Hypothalamus (tissue), 51 donors: ENCODE measurements at regions not wholly inside any gene's neighbourhood (a gene's known extent, or its start where the extent isn't known, plus 50 kb on each side); places are given as distances from the start of the nearest gene placed in this dataset.

ENCODE experiments used
- DNase-seq, 51 donors: peaks; one replicate each; lab custom pipeline; 2025; lab: John Stamatoyannopoulos, UW

GRCh38 chrY:8655017-8655416 lies 682.2 kb upstream of the TSPY4 start:
- DNase-seq: no peak

DNA sequence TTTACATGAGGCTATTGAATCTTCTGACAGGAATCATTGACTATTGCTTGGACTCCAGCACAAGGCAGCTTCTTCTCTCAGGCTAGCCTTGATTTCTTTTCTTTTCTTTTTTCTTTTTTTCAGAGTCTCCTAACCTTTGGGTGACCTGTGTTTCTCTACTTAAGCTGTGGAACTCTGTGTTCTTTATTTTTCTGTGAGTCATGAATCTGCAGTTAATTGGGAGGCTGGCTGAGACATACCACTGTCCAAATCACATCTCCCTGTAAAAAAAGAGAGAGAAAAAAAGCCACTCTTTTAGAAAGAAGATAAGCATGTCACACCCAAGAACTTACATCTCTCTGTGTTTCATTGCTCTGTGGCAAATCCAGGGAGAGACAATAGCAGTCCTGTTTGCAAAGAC lies 681.2 kb upstream of the TSPY4 start:
- DNase-seq: peak in 1 of 51 donors; percentile 1

GRCh38 chrY:8656515-8656914 lies 680.7 kb upstream of the TSPY4 start:
- DNase-seq: no peak

DNA sequence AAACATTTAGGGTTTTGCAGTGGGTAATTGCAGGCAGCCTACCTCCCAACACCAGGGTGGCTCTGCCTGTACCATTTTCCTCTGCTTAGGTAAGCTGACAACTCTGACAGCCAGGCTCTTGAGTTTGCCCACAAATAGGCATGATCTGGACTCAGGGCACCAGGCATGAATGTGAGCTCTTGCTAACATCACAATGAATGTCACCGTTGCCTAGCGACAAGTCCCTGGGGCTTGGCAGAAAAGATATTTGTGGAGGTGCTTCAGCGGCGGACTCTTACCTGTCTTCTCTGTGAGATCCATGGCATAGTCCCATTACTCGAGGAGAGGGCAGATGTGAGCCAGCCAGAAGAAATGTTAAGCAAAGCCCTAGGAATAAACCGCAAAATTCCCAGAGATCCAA lies 677.5 kb upstream of the TSPY4 start:
- DNase-seq: peak in 3 of 51 donors; percentile 0

- DNase-seq: peak in 13 of 51 donors; percentile 0 to 14 (median 0)
Observed at GRCh38 chrY:8673896-8674295, 663.4 kb upstream of the TSPY4 start.

DNA sequence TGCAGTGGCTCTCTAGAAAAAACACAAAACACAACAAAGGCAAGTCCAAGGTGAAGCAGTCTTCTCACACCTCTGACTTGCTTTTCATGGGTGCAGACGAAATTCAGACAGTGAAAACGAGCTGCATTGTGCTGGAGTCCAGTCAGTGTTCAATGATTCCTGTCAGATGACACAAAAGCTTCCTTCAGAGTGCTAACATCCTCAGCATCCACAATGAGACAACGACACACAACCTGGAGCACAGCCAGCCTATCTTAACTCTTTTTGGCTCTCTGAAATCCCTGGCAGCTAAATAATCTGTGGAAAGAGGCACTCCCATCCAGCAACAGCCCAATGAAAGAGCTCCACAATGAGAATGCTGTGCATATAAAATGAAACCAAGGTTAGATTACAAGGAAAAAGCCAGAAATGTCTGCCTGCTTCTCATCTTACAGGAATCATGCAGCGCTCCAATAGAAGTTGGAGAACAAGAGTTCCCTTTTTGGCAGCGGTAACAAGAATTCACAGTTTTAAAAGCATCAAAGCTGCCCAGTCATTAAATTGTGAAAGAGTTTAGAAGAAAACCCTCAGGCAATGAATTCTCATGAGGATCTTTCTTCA lies 659.8 kb upstream of the TSPY4 start:
- peak in 17 of 51 donors; percentile 0 to 7 (median 0) for DNase-seq

- DNase-seq: no peak
Observed at GRCh38 chrY:8687154-8687553, 650.1 kb upstream of the TSPY4 start.

DNA sequence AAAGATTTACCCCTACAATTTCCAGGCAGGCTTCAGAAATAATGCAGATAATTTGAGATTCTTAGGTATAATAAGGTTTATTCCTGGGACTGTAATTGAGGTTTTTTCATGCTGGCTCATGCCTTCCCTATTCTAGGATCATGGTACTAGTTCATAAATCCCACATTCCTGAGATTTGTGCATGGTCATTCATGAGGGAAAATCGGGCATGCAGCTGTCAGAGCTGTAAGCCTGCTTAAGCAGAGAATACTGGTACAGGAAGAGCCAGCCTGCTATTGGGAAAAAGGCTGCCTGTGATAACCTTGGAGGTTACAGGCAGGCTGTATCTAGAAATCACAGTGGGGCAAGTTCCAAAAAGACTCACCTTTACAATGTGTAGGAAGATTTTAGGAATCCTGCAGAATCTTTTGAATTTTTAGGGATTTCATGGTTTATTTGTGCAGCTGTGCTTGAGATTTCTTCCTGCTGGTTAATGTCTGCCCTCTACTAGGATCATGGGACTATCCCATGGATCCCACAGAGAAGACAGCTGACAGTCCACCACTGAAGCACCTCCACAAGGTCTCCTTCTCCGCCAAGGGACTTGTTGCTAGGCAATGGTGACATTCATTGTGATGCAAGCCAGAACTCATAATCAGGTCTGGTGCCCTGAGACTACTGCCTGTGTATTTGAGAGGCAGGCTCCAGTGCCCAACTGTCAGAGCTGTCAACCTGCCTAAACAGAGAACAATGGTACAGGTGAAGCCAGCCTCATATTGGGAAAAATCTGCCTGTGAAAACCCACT lies 646.2 kb upstream of the TSPY4 start:
- peak in 1 of 51 donors; percentile 0 for DNase-seq

DNA sequence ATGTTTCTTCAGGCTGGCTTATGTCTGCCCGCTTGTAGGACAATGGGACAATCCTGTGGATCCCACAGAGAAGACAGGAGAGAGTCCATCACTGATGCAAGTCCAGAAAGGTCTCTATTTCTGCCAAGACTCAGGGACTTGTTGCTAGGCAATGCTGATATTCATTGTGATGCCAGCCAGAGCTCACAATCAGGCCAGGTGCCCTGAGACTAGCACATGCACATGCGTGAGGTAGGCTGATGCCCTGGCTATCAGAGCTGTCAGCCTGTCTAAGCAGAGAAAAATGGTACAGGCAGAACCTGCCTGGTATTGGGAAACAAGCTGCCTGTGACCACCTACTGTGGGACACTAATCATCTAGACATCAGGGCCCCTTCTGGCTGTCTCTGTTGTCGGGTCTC lies 638.7 kb upstream of the TSPY4 start:
- DNase-seq: peak in 2 of 51 donors; percentile 0

DNA sequence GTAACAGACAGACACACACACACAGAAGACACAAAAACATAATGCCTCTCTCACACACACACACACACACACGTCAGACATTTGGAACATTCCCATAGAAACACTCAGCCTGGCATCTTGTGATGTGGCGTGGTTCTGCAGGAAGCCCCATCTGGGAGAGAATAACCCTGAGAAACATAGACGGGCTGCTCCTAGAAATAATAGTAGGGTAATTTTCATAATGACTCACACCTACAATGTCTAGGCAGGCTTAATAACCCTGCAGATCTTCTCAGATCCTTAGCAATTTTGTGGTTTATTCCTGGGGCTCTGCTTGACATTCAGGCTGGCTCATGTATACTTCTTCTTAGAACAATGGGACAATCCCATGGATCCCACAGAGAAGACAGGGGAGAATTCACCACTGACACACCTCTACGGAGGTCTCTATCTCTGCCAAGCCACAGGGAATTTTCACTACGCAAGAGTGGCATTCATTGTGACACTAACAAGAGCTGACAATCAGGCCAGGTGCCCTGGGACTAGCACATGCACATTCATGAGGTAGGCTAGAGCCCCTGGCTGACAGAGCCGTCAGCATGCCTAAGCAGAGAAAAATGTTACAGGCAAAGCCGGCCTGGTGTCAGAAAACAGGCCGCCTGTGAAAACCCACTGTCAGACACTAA lies 631.5 kb upstream of the TSPY4 start:
- DNase-seq: no peak

DNA sequence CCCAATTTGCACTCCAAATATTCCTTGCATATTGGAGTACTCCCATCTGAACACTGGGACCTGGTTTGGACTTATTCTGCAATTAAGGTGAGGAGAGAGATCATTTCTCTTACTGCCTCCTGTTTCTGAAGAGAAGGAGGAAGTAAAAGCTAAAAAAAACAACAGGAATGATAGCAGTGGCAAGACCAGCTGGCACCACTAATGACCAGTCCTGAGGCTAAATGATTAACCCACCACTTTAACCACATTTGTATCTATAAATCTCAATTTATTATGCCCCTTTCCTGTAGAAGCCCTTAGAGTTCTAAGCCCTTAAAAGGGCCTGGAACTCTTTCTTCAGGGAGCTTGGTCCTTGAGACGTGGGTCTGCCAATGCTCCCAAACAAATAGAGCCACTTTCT lies 625.0 kb upstream of the TSPY4 start:
- DNase-seq: no peak

GRCh38 chrY:8715226-8715625 lies 622.0 kb upstream of the TSPY4 start:
- no peak for DNase-seq

DNA sequence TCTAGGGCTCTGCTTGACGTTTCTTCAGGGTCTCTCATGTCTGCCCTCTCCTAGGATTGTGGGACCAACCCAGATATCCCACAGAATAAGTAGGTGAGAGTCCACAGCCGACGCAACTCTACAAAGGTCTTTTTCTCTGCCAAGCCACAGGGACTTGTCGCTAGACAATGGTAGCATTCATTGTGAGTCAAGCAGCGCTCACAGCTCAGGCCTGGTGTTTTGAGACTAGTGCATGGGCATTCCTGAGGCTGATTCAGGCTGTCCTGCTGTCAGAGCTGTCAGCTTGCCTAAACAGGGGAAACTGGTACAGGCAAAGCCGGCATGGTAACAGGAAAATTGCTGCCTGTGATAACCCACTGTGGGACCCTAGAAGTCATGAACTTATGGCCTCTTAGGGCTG lies 610.6 kb upstream of the TSPY4 start:
- peak in 17 of 51 donors; percentile 0 to 38 (median 3) for DNase-seq

- DNase-seq: peak in 7 of 51 donors; percentile 0 to 14 (median 1)
Observed at GRCh38 chrY:8729971-8730370, 607.3 kb upstream of the TSPY4 start.

DNA sequence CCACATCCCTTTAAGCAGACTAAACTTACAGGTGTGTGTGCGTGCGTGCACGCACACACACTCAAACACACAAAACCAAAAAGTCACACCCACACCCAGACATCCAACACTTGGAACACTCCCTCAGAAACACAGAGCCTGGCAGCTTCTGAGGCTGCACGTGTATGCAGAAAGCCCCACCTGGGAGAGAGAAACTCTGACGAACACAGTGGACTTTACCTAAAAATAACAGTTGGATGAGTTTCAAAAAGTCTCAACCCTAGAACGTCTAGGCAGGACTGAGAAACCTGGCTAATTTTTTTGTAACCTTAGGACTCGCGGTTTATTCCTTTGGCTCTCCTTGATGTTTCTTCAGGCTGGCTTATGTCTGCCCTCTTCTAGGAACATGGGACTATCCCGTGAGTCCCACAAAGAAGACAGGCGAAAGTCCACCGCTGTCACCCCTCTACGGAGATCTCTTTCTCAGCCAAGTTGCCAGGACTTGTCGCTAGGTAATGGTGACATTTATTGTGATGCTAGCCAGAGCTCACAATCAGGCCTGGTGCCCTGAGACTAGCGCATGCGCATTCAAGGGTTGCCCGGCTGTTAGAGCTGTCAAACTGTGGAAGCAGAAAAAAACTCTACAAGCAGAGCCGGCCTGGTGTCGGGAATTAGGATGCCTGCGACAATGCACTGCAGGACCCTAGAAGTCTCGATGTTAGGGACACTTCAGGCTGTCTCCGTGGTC lies 595.8 kb upstream of the TSPY4 start:
- no peak for DNase-seq

DNA sequence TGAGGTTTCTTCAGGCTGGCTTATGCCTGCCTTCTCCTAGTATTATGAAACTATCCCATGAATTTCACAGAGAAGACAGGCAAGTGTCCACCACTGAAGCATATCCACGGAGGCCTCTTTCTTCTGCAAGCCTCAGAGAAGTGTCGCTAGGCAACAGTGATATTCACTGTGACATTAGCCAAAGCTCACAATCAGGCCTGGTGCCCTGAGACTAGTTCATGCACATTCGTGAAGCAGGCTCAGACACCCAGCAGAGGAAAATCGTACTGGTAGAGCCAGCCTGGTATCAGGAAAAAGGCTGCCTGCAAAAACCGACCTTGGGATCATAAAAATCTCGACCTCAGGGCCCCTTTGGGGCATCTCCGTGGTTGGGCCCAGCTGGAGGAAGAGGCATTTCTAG lies 573.1 kb upstream of the TSPY4 start:
- DNase-seq: peak in 4 of 51 donors; percentile 0 to 4 (median 0)

DNA sequence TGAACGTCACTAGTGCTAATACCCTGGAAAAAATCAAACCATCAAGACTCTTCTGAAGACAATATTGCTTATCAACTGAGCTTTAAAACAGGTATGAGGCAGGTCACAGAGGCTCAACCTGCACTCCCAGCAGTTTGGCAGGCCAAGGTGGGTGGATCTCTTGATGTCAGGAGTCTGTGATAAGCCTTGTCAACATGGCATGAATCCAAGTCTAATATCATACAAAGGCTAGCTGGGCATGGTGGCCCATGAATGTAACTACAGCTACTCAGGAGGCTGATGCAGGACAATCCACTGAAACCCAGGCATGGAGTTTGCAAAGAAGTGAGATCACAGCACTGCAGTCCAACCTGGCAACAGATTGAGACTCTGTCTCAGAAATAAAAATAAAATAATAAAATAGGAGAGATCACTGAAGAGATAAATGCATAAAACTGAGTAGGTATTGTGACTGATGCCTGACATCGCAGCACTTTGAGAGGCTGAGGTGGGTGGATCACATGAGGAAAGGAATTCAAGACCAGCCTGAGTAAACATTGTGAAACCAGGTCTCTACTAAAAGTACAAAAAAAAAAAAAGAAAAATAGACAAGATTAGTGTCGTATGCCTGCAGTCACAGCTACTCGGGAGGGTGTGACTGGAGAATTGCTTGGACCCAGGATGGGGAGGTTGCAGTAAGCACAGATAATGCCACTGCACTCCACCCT lies 555.9 kb upstream of the TSPY4 start:
- no peak for DNase-seq

DNA sequence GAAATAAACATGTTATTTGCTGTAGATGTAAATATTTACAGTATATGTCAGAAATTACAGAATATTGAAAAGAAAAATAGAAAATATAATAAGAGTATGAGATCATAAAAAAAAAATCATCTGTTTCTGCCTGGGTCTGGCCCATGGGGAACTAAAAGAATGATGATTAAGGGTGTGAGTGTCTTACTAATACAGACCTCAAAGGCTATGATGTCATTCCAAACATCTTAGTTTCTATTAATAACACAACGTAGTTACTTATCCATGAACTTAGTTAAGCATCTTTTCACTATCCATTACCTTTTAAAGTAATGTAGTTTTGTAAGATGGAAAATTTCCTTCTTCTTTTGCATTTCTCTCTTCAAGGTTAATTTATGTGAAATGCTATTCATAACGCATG lies 542.7 kb upstream of the TSPY4 start:
- no peak for DNase-seq

GRCh38 chrY:8804317-8804716 lies 532.9 kb upstream of the TSPY4 start:
- no peak for DNase-seq

GRCh38 chrY:8807648-8808408 lies 529.4 kb upstream of the TSPY4 start:
- DNase-seq: peak in 1 of 51 donors; percentile 0
